GM18858 (cell line): ENCODE measurements at regions not wholly inside any gene's neighbourhood (a gene's known extent, or its start where the extent isn't known, plus 50 kb on each side); places are given as distances from the start of the nearest gene placed in this dataset.
A peak's percentile ranks its signal among the peaks of the same experiment; 100 is the strongest.
"Not testable (repeated sequence)": the region's sequence is repeated elsewhere in the genome, so short reads cannot be mapped to it uniquely, and the experiment has no call there.

Experiments used
- ATAC-seq: cut with Tn5 transposase; IDR thresholded peaks from one replicate; pipeline ENCODE4 v1.9.1; 2021; ENCODE audit not compliant: unreplicated experiment

DNA sequence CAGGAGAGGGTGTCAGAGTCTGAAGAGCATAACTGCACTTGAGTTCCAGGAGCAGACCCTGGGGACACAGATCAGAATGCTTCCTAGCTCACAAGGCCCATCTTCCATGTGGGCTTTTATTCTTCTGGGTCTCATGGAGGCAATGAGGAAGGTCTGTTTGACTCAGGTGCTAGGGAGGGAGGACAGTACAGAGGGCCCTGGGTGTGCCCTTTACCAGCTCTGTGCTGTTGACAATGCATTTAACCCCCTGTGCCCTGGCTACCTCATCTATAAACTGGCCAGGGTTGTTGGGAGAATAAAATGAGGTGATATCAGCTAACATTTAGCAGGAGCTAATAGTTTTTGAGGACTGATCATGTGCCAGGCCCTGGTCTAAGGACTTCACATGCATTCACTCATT lies 318.0 kb downstream of the DMAC1 start:
- ATAC-seq: no peak

DNA sequence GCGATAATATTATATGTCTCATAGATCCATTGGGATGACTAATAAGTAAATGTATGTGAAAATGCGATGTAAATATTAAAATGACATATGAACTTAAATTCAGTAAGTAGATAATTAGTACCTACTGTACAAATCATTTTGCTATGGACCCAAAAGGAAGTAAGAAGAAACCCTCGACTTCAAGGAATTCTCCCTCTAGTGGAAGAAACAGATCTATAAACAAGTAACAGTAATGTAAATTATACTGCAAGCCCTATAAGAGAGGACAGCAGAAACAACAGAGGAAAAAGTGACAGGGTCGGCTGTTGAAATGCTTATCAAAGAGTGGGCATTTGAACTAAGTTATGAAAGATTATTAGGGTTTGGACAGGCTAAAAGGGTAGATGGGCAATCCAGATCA lies 320.3 kb downstream of the DMAC1 start:
- ATAC-seq: no peak

DNA sequence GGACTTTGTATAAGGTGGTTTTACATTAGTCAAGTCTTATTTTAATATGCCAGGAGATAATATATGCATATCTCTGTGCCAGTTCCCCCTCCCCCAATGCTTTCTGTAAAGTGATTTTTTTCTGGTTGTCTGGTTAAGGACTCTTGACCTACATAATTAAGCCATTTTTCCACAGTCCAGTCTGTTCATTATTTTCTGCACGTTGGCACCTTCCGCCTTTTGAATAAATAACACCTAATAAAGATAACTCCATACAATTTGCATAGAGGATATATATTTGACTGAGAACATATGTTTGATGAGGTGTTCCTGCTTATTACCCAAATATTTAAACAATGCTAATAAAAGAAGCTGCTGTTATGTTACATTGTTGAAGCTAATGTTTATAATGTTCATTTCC lies 320.9 kb downstream of the DMAC1 start:
- ATAC-seq: no peak

DNA sequence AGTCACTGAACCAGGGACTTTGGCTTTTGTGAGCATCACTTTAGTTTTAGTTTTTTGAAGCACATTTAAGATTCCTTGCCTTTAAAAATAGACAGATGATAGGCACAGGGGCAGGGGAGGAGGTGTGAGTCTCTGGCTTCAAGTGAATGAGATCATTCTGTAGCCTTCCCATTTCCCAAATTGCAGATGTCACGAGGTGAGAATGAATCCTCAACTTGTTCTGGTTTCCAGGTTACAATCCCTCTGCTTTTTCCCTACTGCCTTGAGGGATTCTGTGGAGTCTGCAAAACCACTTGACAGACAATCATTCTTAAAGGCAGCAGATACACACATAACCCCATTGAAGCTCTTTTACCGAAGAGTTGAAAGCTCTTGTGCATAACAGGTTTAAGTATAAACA lies 332.4 kb downstream of the DMAC1 start:
- ATAC-seq: no peak

DNA sequence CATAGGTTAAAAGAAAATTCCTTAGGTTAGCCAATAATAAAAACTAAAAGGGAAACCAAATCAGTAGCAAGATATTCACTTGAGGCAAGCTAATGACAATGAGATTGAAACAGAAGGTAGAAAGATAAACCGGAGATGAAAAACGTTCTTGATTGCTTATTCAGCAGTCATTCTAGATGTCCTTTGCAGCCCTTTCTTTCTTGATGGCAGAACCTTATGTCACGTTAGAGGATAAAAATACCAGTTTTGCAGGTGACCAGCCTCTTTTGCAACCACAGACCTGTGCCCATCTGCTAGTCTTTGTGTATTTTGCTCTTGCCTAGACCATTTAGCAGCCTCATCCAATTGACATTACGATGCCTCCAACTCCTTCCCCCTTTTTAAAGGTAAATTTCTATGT lies 337.8 kb downstream of the DMAC1 start:
- no peak for ATAC-seq

DNA sequence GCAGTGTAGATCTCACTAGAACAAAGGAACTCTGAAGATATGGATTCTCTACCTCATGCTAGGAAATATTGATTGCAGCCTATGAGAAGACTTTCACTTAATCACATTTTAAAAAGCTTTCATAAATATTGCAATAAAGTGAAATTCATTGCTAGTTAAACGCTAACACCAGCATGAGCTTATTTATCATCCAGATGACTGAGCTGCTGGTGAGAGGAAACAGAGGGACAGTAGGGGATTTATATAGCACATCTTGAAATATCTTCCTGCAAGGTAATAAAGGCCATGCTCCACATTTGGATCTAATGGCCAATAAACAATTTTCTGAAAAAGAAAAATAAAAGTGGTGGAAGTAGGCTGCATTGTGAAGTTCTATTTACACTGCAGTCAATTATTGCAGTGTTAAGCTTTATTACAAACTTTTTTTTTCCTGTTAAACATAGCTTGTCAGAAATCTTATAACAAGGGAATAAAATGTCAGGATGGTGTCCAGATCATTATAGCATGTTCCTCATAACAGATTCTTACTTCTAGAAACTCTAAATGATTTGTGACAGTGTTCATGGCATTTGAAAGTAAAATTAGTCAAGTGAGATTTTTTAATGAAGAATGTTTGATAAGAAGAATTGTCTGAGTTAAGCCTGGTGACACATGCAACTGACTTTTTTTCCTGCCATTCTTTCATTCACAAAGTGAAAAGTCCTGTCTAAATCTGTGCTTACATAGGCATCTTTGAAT lies 342.6 kb downstream of the DMAC1 start:
- ATAC-seq: no peak

DNA sequence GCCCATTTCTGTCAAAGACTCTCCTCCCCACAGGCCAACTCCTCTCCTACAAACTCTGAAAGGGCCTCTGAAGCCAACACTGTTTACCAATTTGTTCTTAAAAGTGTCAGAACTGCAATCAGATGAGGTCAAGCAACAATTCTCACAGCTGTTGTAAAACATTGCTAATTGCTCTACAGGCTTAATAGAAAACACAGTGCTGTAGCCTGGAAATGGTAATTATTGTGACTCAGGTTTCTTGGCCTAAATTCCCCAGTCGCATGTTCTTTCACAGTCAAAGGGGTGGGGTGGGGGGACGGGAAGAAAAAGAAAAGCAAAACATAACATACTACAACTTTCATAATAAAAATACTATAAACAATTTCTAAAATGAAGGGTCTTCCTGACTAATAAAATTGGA lies 343.2 kb downstream of the DMAC1 start:
- no peak for ATAC-seq

DNA sequence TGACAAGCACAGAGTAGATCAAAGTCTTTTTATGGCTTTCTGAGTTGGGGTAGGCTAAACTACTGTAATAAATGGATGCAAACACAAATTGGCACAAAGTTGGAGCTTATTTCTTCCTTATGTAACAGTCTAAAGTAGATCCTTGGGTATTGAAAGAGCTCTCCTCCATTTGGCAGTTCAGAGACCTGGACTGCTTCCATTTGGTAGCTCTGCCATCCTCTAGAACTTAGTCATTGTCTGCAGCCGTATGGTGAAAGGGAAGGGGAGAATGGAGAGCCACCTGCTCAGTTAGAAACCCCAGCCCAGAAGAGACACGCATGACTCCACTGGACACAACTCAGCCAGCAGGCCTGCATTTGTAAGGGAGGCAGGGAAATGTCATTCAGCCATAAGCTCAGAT lies 345.0 kb downstream of the DMAC1 start:
- ATAC-seq: no peak

DNA sequence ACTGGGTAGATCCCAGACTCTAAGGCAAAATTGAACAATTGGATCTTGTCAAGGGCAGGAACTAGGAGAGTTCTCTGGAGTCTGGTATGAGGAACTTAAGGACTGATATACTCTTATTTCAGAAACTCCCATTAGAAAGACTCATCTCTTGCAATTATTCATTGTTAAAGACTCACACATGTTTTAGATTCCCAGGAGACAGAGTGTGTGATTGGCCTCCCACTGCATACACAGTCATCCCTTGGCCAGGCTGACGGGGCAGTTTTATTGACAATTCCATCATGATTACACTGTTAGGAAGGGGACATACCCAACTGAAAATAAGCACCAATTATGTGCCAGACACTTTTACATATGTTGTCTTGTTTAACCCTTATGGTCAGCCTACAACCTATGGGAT lies 347.2 kb downstream of the DMAC1 start:
- no peak for ATAC-seq

DNA sequence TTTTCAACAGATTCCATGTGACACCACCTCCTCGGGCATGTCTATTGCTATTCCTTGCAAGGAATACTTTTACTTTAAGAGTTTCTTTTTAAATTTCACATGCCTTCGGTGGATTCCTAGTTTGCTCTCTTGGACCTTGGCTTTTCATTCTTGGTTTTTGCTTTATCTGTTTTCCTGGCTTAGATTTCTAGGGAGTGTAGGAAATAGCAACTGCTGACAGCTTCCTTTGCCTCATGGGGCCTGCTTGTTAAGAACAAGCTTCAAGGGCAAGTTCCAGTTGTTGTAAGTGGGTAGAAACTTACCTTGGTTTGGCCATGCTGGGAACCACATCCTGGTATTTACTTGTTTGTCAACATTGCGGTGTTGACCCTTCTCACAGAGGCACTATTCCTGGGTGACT lies 348.5 kb downstream of the DMAC1 start:
- ATAC-seq: no peak

DNA sequence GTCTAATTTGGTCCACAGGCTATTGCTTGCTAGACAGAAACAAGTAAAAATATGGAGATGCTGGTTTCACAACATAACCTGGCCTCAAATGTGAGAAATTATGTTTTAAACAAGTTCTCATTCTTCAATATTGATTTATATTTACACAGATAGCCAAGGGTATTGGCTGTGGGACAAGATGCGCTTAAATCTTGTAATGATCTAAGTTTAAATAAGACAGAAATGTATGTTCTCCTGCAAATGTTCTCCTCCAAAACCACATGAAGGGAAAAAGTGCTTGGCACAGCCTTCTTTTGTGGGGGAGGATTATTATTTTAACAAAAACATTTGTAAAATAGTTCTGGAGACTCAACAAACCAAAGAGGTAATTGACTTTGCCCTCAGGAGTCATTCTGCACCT lies 356.0 kb downstream of the DMAC1 start:
- no peak for ATAC-seq

DNA sequence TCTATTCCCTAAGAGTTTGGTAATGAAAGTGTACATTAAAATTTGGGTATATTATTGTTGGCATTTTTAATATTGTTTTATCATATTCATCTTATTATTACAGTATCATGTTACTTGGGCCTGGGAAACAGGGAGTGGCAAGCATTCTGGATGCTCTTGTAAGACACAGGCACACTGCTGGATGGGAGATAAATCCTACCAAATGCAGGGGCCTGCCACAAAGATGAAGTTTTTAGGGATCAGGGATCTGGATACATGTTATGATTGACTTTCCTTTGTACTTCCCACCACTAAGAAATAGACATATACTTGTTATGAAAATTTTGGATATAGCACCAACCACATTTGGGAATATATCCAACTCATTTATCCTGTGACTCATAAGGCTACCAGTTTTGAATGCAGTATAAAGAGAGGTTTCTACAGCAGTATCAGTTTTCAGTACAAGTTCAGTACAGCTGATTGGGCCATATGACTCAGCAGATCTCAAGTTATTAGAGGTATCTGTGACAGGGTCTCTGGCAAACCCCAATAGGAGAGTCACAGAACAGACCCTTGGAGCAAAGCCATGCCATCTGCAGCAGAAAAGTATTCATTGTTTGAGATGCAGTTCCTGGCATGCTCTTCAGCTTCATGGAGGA lies 360.1 kb downstream of the DMAC1 start:
- no peak for ATAC-seq

DNA sequence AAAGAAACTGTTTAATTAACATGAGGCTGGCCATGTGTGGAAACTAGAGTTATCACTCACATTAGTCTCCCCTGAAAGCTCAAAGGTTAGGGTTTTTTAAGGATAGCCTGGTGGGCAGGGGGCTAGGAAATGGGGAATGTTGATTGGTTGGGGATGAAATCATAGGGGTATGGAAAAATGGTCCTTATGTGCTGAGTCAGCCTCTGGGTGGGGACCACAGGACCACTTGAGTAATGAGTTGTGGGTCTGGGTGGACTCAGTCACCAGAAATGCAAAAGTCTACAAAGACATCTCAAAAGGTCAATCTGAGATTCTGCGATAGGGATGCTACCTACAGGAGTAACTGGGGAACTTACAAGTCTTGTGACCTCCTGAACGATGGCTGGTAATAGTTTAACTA lies 362.8 kb downstream of the DMAC1 start:
- ATAC-seq: no peak

DNA sequence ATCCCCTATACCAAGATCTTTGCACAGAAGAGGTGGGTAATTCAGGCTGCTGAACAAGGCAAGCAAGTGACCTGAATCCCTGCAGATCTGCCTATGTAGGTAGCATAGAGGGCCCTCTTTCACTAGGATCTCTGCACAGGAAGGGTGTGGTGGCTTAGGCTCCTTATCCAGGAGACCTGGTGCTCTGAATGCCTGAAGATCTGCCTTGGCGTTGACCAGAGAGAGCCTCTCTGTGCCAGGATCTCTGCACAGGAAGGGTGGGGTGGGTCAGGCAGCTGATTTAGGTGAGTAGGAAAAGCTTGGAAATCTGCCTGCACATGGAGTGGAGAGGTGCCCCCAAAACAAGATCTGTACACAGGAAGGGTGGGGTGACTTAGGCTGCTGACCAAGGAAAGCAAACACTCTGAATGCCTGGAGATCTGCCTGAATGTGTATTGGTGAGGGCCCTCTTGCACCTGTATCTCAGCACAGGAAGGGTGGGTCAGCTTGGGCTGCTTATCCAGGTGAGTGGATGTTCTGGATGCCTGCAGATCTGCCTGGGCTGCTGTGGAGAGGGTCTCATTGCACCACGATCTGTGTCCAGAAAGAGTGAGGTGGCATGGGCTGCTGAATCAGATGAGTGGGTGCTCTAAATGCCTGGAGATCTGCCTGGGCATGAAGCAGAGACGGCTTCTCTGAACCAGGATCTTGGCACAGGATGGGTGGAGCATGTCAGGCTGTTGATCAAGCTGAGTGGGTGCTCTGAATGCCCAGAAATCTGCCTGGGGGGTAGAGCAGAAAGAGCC lies 365.9 kb downstream of the DMAC1 start:
- no peak for ATAC-seq

DNA sequence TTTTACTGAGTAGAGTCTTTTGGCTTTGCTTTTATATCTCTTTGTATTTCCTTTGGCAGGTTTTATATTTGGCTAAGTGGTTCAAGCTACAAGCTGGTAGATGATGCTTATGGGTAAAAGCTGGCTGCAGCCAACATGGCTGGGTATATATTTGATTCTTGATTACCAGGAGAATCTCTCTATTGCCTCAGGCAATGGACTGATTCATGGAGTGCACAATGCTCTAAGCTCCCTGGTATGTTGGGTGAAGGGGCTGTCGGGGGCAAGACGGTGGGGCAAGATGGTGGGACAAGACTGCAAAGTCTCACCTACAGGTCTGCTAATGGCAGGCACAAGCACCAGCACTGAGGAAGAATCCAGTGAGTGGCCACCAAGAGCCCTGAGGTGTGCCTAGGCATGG lies 366.6 kb downstream of the DMAC1 start:
- no peak for ATAC-seq

DNA sequence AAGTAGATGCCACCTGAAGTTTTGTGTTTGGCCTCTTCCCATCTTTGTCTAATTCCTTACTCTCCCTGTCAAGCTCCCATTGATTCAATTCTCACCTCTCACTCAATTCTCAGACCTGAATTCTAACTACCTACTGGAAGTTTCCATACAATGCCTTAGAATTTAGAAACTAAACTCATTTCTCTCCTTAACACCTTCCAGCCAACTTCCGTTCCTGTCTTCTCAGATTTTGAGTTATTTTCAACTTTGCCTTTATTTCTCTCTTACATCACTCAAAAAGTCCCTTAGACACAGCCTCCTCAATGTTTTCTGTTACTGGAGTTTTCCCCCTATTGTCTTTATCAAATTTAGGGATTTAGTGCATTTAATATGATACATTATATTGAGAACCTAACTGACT lies 382.2 kb downstream of the DMAC1 start:
- not testable (repeated sequence) for ATAC-seq

DNA sequence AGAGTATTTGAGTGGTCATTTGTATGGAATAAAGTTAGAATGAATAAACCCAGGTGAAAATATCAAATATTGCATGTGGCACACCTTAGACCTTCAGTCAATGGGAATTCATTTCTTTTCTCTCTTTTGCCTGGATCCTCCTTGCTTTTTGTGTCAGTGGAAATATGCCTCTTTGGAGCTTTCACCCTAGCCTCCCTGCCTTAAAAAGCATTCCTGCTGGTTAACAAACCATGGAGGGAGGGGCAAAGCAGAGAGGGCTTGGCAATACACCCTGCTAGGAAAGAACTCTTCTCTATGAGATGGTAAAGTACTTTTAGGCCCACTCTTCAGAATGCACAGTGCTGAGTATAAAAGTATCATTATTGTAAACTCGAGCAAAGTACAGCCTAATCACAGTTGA lies 383.7 kb downstream of the DMAC1 start:
- no peak for ATAC-seq

DNA sequence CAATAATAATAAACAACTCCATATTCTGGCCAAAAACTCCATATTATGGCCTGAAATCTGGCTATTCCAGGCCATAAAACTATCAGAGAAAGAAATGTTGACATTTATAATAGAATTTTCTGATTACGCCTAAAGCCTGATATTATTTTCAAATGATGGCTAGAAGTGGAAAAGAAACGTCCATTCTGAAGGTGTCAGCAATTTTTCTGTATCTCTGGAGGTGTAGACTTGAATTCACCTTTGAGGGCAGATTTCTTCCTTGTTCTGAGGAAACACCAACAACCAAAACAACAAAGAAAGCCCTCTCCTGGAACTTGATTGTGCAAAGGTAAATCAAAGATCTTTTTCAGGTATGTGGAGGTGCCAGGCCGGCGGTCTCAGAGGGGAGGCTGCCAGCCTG lies 390.7 kb downstream of the DMAC1 start:
- ATAC-seq: no peak

DNA sequence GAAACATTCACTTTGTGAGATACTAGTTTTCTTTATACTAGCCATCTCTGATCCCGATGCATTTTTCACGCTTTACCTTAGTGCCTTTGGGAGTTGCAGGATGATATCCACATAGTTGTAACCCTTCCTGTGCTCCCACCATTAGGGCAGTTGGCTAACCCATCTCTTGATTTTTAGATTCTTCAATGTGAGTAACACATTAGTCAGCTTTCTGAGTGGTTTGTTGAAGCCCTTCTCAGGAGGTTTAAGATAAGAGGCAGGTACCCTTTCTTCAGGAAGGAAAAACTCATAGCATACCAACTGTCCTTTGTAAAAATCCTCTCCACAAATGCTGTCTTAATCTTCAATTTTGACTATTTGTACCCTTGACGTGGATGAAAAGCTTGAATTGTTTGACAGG lies 392.3 kb downstream of the DMAC1 start:
- no peak for ATAC-seq

DNA sequence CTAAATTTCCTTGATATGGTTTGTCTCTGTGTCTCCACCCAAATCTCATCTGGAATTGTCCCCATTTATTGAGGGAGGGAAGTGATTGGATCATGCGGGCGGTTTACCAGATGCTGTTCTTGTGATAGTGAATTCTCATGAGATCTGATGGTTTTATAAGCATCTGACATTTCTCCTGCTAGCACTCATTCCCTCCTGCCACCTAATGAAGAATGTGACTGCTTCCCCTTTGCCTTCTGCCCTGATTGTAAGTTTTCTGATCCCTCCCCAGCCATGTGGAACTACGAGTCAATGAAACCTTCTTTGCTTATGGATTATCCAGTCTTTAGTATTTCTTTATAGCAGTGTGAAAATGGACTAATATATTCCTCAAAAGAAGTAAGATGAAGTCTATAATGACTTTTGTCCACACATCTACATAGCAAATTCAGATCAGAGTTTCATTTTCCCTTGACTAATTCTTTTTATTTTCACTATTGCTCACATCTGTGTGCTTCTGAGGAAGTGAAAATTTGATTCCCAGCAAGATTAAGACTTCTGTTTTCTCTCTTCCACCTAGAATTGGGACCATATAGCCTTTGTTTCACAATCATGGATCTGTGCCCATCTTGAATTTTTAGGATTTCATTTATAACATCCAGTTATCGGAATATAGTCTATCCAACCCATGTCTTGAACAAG lies 393.5 kb downstream of the DMAC1 start:
- ATAC-seq: peak; percentile 91

DNA sequence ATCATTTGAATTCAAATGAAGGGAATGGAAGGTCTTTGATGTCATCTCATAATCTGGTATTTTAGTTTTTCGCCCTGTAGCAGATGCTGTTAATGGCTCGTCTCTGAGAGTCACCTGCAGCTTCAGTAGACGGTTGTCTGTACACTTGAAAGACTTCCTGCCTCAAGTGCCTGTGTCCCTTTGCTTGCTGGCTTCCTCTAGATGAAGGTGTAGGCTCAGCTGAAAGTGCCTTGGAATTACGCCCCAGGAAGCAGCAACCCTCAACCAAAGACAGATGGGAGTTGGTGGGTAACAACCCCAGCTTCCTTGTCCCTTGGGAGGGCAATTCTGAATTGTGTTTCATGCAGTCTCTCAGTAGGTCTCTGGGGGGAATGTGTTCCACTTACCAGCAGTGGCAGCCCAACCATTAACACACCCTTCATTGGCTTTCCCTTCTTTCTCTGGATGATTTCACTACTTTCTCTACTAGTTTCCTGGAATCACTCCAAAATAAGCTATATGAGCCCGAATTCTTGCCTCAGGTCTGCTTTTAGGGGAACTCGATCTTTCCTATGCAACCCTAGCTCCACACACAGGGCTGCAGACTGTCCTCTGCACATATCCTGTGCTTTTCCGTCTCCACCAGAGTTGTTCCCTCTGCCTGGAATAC lies 395.6 kb downstream of the DMAC1 start:
- no peak for ATAC-seq
